WTC11 (cell line): ENCODE measurements at regions not wholly inside any gene's neighbourhood (a gene's known extent, or its start where the extent isn't known, plus 50 kb on each side); places are given as distances from the start of the nearest gene placed in this dataset.

ENCODE experiments used
- CTCF ChIP-seq: fragments of 200-600 bp; IDR thresholded peaks from 2 replicates; pipeline ENCODE4 v1.8.0; 2022; ENCODE audit warnings: antibody characterized with exemption
- JUN ChIP-seq: sonication (generic); formaldehyde crosslinking; IDR thresholded peaks from 2 replicates; pipeline ENCODE4 v1.8.0; 2023; ENCODE audit warnings: mild to moderate bottlenecking, missing genetic modification reagents
- NFE2L1 ChIP-seq: sonication (generic); formaldehyde crosslinking; IDR thresholded peaks from 2 replicates; pipeline ENCODE4 v1.8.1; 2023; ENCODE audit warnings: missing genetic modification reagents
- NFYB ChIP-seq: sonication (generic); formaldehyde crosslinking; conservative IDR thresholded peaks from 2 replicates; pipeline ENCODE4 v1.8.0; 2022; ENCODE audit warnings: low read depth, missing genetic modification reagents
- NR2C2 ChIP-seq: sonication (generic); formaldehyde crosslinking; IDR thresholded peaks from 2 replicates; pipeline ENCODE4 v1.8.0; 2022; ENCODE audit warnings: mild to moderate bottlenecking, missing genetic modification reagents
- ZBTB21 ChIP-seq: sonication (generic); formaldehyde crosslinking; IDR thresholded peaks from 2 replicates; pipeline ENCODE4 v1.8.1; 2023; ENCODE audit warnings: mild to moderate bottlenecking, missing genetic modification reagents, borderline replicate concordance
- ZNF232 ChIP-seq: sonication (generic); formaldehyde crosslinking; IDR thresholded peaks from 2 replicates; pipeline ENCODE4 v1.8.0; 2022; ENCODE audit warnings: mild to moderate bottlenecking, missing genetic modification reagents
- TF ChIP-seq, protein P1 (sequence below): sonication (generic); formaldehyde crosslinking; IDR thresholded peaks from 2 replicates; pipeline ENCODE4 v1.8.1; 2022; ENCODE audit warnings: low read depth, mild to moderate bottlenecking, moderate library complexity, missing genetic modification reagents, borderline replicate concordance
- TF ChIP-seq, protein P2 (sequence below): sonication (generic); formaldehyde crosslinking; IDR thresholded peaks from 2 replicates; pipeline ENCODE4 v1.8.1; 2023; ENCODE audit warnings: mild to moderate bottlenecking, missing genetic modification reagents
- TF ChIP-seq, protein P3 (sequence below): sonication (generic); formaldehyde crosslinking; IDR thresholded peaks from 2 replicates; pipeline ENCODE4 v1.8.0; 2022; ENCODE audit warnings: mild to moderate bottlenecking, missing genetic modification reagents
- TF ChIP-seq, protein P4 (sequence below): sonication (generic); formaldehyde crosslinking; IDR thresholded peaks from 2 replicates; pipeline ENCODE4 v1.8.0; 2022; ENCODE audit warnings: mild to moderate bottlenecking, missing genetic modification reagents
- TF ChIP-seq, protein P5 (sequence below): sonication (generic); formaldehyde crosslinking; IDR thresholded peaks from 2 replicates; pipeline ENCODE4 v1.8.1; 2023; ENCODE audit warnings: mild to moderate bottlenecking, missing genetic modification reagents, moderate library complexity
- TF ChIP-seq, protein P6 (sequence below): fragments of 250-450 bp; sonication (Bioruptor Pico); IDR thresholded peaks from 2 replicates; pipeline ENCODE4 v1.9.0; 2021; ENCODE audit warnings: mild to moderate bottlenecking

DNA sequence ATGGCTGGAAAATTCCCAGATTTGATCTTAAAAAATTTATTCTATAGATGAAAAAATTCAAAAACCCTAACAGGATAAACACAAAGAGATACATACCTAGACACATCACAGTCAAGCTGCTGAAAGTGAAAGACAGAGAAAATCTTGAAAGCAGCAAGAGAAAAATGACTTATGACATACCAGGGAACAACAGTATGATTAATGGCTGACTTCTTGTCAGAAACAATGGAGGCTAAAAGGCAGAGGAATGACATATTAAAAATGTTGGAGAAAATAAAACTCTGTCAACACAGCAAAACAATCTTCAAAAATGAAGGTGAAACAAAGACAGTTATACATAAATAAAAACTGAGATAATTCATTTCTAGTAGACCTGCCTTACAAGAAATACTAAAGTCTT lies 442.7 kb downstream of the IPMK start:
- TF ChIP-seq, protein P1, sequence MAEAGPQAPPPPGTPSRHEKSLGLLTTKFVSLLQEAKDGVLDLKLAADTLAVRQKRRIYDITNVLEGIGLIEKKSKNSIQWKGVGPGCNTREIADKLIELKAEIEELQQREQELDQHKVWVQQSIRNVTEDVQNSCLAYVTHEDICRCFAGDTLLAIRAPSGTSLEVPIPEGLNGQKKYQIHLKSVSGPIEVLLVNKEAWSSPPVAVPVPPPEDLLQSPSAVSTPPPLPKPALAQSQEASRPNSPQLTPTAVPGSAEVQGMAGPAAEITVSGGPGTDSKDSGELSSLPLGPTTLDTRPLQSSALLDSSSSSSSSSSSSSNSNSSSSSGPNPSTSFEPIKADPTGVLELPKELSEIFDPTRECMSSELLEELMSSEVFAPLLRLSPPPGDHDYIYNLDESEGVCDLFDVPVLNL (CRISPR knock-in tag) = no peak
- TF ChIP-seq, protein P2, sequence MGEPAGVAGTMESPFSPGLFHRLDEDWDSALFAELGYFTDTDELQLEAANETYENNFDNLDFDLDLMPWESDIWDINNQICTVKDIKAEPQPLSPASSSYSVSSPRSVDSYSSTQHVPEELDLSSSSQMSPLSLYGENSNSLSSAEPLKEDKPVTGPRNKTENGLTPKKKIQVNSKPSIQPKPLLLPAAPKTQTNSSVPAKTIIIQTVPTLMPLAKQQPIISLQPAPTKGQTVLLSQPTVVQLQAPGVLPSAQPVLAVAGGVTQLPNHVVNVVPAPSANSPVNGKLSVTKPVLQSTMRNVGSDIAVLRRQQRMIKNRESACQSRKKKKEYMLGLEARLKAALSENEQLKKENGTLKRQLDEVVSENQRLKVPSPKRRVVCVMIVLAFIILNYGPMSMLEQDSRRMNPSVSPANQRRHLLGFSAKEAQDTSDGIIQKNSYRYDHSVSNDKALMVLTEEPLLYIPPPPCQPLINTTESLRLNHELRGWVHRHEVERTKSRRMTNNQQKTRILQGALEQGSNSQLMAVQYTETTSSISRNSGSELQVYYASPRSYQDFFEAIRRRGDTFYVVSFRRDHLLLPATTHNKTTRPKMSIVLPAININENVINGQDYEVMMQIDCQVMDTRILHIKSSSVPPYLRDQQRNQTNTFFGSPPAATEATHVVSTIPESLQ (CRISPR knock-in tag) = no peak
- no peak for TF ChIP-seq CTCF
- TF ChIP-seq, protein P3, sequence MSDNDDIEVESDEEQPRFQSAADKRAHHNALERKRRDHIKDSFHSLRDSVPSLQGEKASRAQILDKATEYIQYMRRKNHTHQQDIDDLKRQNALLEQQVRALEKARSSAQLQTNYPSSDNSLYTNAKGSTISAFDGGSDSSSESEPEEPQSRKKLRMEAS (CRISPR knock-in tag) = no peak
- TF ChIP-seq, protein P4, sequence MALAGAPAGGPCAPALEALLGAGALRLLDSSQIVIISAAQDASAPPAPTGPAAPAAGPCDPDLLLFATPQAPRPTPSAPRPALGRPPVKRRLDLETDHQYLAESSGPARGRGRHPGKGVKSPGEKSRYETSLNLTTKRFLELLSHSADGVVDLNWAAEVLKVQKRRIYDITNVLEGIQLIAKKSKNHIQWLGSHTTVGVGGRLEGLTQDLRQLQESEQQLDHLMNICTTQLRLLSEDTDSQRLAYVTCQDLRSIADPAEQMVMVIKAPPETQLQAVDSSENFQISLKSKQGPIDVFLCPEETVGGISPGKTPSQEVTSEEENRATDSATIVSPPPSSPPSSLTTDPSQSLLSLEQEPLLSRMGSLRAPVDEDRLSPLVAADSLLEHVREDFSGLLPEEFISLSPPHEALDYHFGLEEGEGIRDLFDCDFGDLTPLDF (CRISPR knock-in tag) = no peak
- TF ChIP-seq, protein P5, sequence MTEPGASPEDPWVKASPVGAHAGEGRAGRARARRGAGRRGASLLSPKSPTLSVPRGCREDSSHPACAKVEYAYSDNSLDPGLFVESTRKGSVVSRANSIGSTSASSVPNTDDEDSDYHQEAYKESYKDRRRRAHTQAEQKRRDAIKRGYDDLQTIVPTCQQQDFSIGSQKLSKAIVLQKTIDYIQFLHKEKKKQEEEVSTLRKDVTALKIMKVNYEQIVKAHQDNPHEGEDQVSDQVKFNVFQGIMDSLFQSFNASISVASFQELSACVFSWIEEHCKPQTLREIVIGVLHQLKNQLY (CRISPR knock-in tag) = no peak
- TF ChIP-seq NFYB (CRISPR knock-in tag) = no peak
- TF ChIP-seq ZBTB21 (CRISPR knock-in tag) = no peak
- TF ChIP-seq JUN (CRISPR knock-in tag) = no peak
- TF ChIP-seq, protein P6, sequence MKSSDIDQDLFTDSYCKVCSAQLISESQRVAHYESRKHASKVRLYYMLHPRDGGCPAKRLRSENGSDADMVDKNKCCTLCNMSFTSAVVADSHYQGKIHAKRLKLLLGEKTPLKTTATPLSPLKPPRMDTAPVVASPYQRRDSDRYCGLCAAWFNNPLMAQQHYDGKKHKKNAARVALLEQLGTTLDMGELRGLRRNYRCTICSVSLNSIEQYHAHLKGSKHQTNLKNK (CRISPR knock-in tag) = no peak
- TF ChIP-seq NR2C2 (CRISPR knock-in tag) = no peak
- no peak for TF ChIP-seq ZNF232 (CRISPR knock-in tag)
- TF ChIP-seq NFE2L1 (CRISPR knock-in tag) = no peak
